Upper lobe of right lung (tissue), 1 donor: ENCODE measurements at regions not wholly inside any gene's neighbourhood (a gene's known extent, or its start where the extent isn't known, plus 50 kb on each side); places are given as distances from the start of the nearest gene placed in this dataset.

Source experiments
- ATAC-seq: fragments of 200-7000 bp; cut with Tn5 transposase; one replicate; pipeline ENCODE4 v1.9.1; 2020; ENCODE audit warnings: mild to moderate bottlenecking, moderate library complexity
- DNase-seq: peaks from one replicate; pipeline ENCODE4 v3.0.0-alpha.2; 2020
- H3K27ac ChIP-seq: fragments of 200-600 bp; one replicate; pipeline ENCODE4 v1.8.0; 2022
- H3K27me3 ChIP-seq: fragments of 200-600 bp; one replicate; pipeline ENCODE4 v1.8.0; 2022; ENCODE audit warnings: mild to moderate bottlenecking
- H3K36me3 ChIP-seq: fragments of 200-600 bp; one replicate; pipeline ENCODE4 v1.8.0; 2022
- H3K4me1 ChIP-seq: fragments of 200-600 bp; one replicate; pipeline ENCODE4 v1.8.0; 2022
- H3K4me3 ChIP-seq: fragments of 200-600 bp; one replicate; pipeline ENCODE4 v1.8.0; 2022; ENCODE audit warnings: mild to moderate bottlenecking
- H3K9me3 ChIP-seq: fragments of 200-600 bp; one replicate; pipeline ENCODE4 v1.8.0; 2022
- intact Hi-C: fragments of 100-400 bp; cut with DNase I; formaldehyde crosslinking; loops from one replicate; pipeline ENCODE4 v1.11.0; 2022
- TF ChIP-seq, protein P1 (sequence below): fragments of 200-600 bp; IDR thresholded peaks from one replicate; pipeline ENCODE4 v1.8.0; 2022; ENCODE audit warnings: antibody characterized with exemption
- donor health status: DM: no; HTN: yes; CAD: no; lungs with severe emphysema.

DNA sequence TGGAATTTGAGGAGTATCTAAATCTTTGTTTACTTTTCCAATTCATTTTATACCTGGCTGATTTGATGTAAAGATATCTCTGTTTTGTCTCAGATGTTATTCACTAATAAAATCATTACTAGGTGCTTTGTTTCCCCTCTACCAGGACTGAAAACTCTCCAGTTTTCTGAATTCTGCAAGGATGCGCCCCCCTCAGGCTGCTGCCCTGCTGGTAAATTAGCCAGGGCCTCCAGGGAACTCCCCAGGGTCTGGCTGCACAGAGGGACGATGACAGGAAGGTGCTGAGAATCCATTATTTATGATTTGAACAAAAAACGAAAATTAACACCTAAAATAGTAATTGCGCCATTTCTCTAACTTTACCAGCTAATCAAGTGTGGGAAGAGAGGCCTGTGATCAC, 541.2 kb upstream of the POU3F3 start:
- TF ChIP-seq, protein P1, sequence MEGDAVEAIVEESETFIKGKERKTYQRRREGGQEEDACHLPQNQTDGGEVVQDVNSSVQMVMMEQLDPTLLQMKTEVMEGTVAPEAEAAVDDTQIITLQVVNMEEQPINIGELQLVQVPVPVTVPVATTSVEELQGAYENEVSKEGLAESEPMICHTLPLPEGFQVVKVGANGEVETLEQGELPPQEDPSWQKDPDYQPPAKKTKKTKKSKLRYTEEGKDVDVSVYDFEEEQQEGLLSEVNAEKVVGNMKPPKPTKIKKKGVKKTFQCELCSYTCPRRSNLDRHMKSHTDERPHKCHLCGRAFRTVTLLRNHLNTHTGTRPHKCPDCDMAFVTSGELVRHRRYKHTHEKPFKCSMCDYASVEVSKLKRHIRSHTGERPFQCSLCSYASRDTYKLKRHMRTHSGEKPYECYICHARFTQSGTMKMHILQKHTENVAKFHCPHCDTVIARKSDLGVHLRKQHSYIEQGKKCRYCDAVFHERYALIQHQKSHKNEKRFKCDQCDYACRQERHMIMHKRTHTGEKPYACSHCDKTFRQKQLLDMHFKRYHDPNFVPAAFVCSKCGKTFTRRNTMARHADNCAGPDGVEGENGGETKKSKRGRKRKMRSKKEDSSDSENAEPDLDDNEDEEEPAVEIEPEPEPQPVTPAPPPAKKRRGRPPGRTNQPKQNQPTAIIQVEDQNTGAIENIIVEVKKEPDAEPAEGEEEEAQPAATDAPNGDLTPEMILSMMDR: no peak
- no peaks in the 10 kb centered on the region for H3K9me3 ChIP-seq
- no peaks in the 10 kb centered on the region for H3K4me1 ChIP-seq
- H3K27me3 ChIP-seq: no peaks in the 10 kb centered on the region
- ATAC-seq: no peak
- intact Hi-C loops: no loop called here
- H3K27ac ChIP-seq: no peak overlapping the region
- H3K36me3 ChIP-seq: no peaks in the 10 kb centered on the region
- no peak overlapping the region for H3K4me3 ChIP-seq
- DNase-seq: no peak

DNA sequence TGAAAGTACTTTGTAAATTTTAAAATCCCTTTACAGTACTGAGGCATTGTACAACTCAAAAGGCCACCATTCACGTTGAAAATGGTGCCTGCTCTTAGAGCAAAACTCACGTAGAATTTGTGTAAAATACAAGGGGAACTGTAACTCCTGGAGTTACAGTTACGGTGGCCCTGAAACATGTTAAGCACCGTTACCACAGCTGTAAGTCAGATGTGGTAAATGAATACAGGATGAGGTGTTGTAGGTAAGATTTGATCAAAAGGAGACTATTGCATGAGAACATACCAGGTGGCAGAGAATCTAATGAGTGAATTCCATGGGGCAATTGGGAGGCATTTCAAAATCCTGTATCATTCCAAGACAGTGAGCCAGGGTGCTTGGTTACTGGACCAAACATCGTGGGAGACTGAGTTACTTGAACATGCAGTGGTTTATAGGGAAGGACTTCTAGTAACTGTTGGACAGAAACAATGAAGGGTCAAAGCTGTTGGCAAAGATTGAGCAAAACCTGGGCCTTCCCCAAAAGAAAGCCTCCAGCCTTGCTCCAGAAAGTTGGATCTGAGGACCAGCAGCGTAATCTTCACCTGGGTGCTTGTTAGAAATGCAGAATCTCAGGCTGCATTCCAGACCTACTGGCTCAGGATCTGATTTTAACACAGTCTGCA, 535.8 kb upstream of the POU3F3 start:
- DNase-seq: no peak
- intact Hi-C loops: no loop called here
- Histone ChIP-seq H3K4me1 (no peaks in the 10 kb centered on the region), H3K4me3 (no peak overlapping the region), H3K36me3 (no peaks in the 10 kb centered on the region), H3K27ac (no peak overlapping the region), H3K27me3 (no peaks in the 10 kb centered on the region), H3K9me3 (no peaks in the 10 kb centered on the region)
- no peak for ATAC-seq
- TF ChIP-seq, protein P1: no peak

DNA sequence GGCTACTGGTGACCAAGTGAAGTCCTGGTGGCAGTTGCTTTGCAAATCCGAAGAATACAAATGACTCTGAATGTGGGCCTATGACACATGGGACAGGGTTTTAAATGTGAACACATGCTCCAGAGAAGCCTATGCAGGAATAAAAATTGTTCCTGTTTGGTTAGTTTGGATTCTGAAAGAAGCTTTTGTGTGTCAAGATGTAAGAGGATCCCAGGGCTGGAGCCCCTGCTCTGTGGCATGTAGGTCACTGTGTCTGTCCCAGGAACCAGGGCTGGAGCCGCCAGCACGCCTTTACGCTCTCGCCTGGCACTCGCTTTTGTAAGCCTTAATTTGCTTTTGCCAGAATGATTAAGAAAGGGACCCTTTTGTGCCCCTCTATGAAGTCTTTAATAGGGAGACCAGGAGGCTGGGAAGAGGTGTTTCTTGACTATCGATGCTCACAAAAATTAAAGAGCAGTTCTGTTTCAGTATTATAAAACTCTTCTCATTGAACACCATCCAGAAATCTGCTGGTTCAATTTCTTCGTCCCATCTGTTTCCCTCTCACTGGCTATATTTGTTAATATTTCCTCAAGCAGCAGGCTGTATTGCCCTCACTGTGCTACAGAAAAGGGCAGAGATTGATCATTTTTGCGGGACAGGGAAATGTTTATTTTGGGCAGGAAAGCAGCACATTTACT, 532.7 kb upstream of the POU3F3 start:
- Histone ChIP-seq H3K36me3 (no peaks in the 10 kb centered on the region), H3K9me3 (no peaks in the 10 kb centered on the region), H3K27ac (no peak overlapping the region), H3K4me3 (no peak overlapping the region), H3K4me1 (no peaks in the 10 kb centered on the region), H3K27me3 (no peaks in the 10 kb centered on the region)
- DNase-seq: no peak
- TF ChIP-seq, protein P1: no peak
- no peak for ATAC-seq
- intact Hi-C loops: no loop called here

DNA sequence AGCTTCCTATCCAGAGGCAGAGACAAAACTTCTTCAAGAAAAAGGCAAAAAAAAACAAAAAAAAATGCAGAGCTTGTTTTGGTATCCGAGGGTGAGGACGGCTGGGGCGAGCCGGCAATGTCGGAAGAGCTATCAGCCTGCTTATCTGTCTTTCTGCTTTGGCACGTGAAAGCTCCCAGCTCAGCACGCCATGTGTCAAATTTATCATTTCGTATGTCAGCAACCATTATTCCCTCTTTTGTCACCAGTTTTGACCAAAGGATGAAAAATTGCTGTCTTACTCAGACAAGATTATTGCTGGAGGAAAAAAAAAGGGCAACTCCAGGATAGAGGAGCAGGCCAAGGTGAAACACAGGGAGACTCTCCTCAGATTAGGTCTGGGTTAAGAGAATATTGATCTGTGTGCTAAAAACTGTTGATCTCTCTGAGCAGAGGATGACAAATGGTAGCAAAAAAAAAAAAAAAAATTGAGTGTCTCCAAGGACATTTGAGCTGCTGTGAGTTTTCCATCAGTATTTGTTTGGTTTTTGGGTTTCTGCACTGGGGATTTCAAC, 532.0 kb upstream of the POU3F3 start:
- no peak for DNase-seq

DNA sequence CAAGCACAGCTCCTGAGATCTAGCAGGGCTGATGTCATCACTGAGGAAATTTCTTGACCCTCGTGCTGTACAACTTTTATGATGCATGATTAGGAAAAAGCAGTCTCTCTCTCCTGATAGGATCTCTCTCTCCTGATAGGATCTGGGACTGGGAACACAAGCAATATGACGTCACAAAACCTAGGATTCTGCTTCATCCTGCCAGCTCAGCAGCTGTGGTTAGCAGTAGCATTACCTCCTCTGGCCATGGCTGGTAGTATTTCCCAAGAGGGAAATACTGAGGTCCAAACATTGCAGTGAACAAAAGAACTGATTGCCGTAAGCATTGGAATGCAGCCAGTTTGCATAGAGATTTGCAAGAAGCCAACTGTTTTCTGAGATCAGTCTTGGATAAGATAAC, 521.2 kb upstream of the POU3F3 start:
- no peak overlapping the region for H3K27ac ChIP-seq
- no peaks in the 10 kb centered on the region for H3K4me1 ChIP-seq
- no peaks in the 10 kb centered on the region for H3K9me3 ChIP-seq
- intact Hi-C loops: no loop called here
- no peak for ATAC-seq
- H3K27me3 ChIP-seq: no peaks in the 10 kb centered on the region
- no peaks in the 10 kb centered on the region for H3K36me3 ChIP-seq
- TF ChIP-seq, protein P1: no peak
- H3K4me3 ChIP-seq: no peak overlapping the region
- DNase-seq: no peak

More for the DNA sequence above, 532.0 kb upstream of the POU3F3 start:
- TF ChIP-seq, protein P1: no peak
- Histone ChIP-seq H3K9me3 (no peaks in the 10 kb centered on the region), H3K27ac (no peak overlapping the region), H3K4me3 (no peak overlapping the region), H3K4me1 (no peaks in the 10 kb centered on the region), H3K27me3 (no peaks in the 10 kb centered on the region), H3K36me3 (no peaks in the 10 kb centered on the region)
- ATAC-seq: no peak
- intact Hi-C loops: no loop called here
